HG03095 (cell line): ENCODE measurements at regions not wholly inside any gene's neighbourhood (a gene's known extent, or its start where the extent isn't known, plus 50 kb on each side); places are given as distances from the start of the nearest gene placed in this dataset.

ENCODE experiments used
- ATAC-seq: cut with Tn5 transposase; IDR thresholded peaks from one replicate; pipeline ENCODE4 v1.9.1; 2021; ENCODE audit warnings: moderate library complexity; ENCODE audit not compliant: unreplicated experiment

DNA sequence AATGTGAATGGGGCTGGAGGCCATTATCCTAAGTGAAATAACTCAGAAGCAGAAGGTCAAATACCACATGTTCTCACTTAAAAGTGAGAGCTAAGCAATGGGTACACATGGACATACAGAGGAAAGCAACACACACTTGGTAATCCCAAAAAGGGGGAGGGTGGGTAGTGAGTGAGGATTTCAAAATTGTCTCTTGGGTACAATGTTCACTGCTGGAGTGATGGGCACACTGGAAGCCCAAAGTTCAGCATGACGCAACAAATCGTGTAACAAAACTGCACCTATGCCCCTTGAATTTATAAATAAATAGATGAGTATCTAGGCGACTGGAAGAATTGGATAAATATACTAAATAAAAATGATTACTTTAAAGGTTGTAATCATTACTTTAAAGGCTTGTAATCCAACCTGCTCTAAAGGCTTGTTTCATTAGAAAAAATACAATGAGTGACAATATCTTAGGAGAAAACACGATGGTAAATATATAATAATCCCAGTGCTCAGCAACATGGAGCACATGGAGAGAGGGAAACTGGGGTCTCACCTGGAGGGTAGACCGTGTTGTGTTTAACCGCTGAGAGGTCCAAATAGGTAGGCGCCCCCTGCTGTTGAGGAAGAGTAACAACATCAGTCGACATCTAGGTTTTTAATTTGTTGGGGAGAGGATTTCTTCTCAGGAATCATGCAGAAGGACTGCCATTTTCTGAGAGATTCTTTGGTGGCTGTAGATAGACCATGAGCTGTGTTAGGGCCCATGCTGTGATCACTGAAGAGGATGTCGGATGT is 78.5 kb upstream of the ROBO1 start:
- no peak for ATAC-seq

DNA sequence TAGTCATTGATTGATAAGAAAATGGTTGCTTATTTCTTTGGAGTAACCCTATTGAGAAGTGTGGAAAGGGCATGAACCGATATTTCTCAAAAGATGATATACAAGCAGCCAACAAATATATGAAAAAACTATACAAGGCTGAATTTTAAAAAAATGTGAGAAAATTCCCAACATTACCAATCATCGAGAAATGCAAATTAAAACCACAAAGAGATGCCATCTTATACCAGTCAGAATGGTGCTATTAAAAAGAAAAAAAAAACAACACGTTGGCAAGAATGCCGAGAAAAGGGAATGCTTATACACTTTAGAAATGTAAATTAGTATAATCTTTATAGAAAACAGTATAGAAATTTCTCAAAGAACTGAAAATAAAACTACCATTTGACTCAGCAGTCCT is 77.7 kb upstream of the ROBO1 start:
- no peak for ATAC-seq

DNA sequence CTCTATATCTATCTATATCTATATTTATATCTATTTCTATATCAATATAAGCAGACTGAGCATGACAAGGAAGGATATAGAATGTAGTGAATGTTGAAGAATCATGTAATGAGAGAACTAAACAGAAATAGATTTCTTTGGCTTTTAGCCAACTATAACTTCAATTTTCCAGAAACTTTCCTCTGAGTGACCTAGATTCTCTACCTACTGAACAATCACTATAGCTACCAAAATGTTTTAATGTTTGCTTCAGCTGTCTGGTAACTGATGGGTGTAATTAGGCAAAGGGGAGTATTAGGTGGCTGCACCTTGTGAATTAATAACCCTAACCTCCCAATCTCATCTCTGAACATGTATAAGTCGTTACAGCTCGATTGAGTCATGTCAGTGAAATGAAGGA is 76.4 kb upstream of the ROBO1 start:
- ATAC-seq: no peak

DNA sequence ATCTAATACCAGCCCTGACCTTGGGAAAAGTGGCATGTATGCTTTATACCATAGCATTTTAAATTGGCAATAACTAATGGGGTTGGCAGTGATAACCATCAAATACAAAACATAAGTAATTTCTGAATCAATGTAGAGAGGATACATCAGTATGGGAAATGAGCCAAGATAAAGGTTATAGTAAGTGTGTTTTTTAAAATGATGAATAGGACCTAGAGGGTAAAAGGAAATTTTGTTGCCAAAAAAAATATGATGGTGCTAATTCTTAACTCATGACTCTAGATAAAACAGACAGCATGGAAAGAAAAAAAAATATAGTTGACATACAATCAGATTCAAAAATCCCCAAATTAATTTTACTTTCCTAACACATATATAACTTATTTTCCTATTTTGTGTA is 75.4 kb upstream of the ROBO1 start:
- no peak for ATAC-seq

GRCh38 chr3:79835701-79836100 is 67.9 kb upstream of the ROBO1 start:
- ATAC-seq: no peak

- no peak for ATAC-seq
Observed at GRCh38 chr3:79824166-79824565, 56.4 kb upstream of the ROBO1 start.

DNA sequence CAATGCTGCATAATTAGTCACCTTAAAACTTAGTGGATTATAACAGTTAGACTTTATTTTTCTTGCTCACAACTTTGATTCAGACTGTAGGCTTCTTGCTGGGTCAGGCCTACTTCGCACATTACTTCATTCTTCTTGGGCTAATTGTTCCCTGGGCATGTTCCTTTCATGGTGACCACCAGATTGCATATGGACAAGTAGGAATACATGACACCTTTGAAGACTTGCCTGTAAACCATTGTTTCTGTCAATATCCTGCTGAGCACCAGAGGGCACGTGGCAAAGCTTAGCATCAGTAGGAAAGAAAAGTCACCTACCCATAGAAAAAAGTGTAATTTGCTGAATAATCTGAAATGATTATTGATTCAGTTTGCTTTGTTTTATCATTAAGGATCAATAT is 54.3 kb upstream of the ROBO1 start:
- ATAC-seq: no peak

DNA sequence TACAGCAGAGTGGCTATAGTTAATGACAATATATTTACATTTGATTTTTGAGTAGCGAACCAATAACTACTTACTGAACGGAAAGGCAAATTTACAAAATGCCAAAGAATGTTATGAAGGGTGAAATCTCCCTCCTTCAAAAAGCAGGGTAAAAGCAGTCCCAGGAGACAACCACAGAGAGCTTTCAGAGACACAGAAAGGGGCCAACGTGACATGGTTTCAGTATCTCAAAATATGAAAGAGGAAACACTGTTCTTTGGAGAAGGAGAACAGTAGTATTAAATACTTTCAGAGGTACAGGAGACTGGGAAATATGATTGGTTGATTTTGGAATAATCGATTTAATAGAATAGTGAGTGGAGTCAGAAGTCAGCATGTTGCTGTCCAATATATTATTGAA is 52.3 kb upstream of the ROBO1 start:
- ATAC-seq: no peak

- no peak for ATAC-seq
Observed at GRCh38 chr3:79818015-79818414, 50.2 kb upstream of the ROBO1 start.
